Mammary epithelial cell (primary cell): ENCODE measurements at regions not wholly inside any gene's neighbourhood (a gene's known extent, or its start where the extent isn't known, plus 50 kb on each side); places are given as distances from the start of the nearest gene placed in this dataset.

Source experiments
- CTCF ChIP-seq, 2 donors: IDR thresholded peaks in 1 of 2; conservative IDR thresholded peaks in 1 of 2; 2 replicates each; pipeline ENCODE4 v1.5.1; 2011 to 2012; ENCODE audit warnings: inconsistent platforms in 2 of 2, low read length in 2 of 2, mild to moderate bottlenecking in 2 of 2, control low read depth in 1 of 2, low read depth in 1 of 2; ENCODE audit not compliant: insufficient read depth in 1 of 2; ENCODE audit errors: extremely low read depth in 1 of 2
- EZH2 ChIP-seq: IDR thresholded peaks from 2 replicates; pipeline ENCODE4 v1.6.1; 2012; ENCODE audit warnings: low read length, inconsistent platforms, borderline replicate concordance

- TF ChIP-seq CTCF (conservative IDR thresholded peaks at IDR 0.05 in 1 of 2, IDR thresholded peaks at IDR 0.05 in 1 of 2; ENCODE audit: extremely low read depth in 1 of 2, insufficient read depth in 1 of 2, low read depth in 1 of 2, low read length in 2 of 2) (no peak), EZH2 (no peak)
These were observed 779.6 kb upstream of the ARPP21 start for GRCh38 chr3:34859746-34860145.
